ENCODE measurements at regions not wholly inside any gene's neighbourhood (a gene's known extent, or its start where the extent isn't known, plus 50 kb on each side); places are given as distances from the start of the nearest gene placed in this dataset.

DNA sequence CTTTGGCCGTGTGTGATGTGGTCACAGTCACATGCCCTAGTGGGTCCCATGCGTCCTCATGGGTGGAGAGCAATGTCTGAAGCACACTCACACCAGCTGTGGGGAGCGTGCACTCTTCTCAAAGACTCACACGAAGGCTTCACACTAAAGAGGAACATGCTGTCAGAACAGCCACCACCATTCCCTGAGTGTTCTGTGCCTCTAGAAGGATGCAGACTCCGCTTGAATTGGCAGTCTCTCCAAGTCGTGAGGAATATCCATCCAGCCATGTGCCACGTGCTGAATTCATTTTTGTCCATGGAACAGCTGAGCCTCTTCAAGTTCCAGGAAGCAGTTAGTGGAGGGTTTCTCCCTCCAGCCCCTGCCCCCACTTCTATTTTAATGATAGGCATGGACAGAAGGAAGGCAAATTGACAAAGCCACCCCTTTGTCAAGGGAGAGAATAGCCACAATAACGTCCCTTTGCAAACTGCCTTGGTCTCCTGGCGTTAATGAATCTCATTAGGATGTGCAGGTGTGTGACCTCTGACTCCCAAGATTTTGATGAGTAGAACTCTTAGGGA, 464.3 kb upstream of the ID2 start:
- no peak overlapping the region for H3K27ac ChIP-seq
- ATAC-seq (ENCODE audit: insufficient number of reproducible peaks, low FRiP score, low read depth): no peak
- no peaks in the 10 kb centered on the region for H3K27me3 ChIP-seq (replicated peaks; ENCODE audit: insufficient read depth)

DNA sequence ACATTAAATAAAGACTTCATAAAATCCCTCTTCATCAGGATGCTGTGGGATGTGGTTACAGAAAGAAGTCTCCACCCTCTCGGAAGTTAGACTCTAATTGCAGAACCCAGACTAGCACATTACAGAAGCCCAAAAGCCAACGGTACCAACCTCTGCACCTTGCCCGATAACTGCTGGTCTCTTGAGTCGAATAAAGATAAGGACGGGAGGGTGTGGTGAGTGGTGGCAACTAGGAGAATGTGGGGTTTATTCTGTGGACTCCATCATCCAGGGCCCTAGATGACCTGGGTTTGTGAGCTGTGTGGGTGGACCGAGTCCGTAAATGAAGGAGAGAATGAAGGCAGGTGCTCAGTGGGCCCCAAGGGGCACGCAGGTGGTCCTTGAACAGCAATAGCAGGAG, 462.8 kb upstream of the ID2 start:
- DNase-seq (ENCODE audit: low spot score): no peak
- H3K27ac ChIP-seq: peak overlapping the region in 1 of 2 donors; percentile 78
- no peak for ATAC-seq (ENCODE audit: insufficient number of reproducible peaks, low FRiP score, low read depth)

More for the DNA sequence above, 464.3 kb upstream of the ID2 start:
- no peaks in the 10 kb centered on the region for H3K36me3 ChIP-seq
- H3K9me3 ChIP-seq: no peaks in the 10 kb centered on the region
- DNase-seq (ENCODE audit: low spot score): no peak
- H3K4me3 ChIP-seq: no peak overlapping the region
- TF ChIP-seq, protein P1, sequence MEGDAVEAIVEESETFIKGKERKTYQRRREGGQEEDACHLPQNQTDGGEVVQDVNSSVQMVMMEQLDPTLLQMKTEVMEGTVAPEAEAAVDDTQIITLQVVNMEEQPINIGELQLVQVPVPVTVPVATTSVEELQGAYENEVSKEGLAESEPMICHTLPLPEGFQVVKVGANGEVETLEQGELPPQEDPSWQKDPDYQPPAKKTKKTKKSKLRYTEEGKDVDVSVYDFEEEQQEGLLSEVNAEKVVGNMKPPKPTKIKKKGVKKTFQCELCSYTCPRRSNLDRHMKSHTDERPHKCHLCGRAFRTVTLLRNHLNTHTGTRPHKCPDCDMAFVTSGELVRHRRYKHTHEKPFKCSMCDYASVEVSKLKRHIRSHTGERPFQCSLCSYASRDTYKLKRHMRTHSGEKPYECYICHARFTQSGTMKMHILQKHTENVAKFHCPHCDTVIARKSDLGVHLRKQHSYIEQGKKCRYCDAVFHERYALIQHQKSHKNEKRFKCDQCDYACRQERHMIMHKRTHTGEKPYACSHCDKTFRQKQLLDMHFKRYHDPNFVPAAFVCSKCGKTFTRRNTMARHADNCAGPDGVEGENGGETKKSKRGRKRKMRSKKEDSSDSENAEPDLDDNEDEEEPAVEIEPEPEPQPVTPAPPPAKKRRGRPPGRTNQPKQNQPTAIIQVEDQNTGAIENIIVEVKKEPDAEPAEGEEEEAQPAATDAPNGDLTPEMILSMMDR (IDR thresholded peaks at IDR 0.05): no peak
- peaks cover 11 to 33% of the 10 kb centered on the region in 2 donors for H3K4me1 ChIP-seq (ENCODE audit: control insufficient read depth in 1 of 2, low read depth in 2 of 2)

DNA sequence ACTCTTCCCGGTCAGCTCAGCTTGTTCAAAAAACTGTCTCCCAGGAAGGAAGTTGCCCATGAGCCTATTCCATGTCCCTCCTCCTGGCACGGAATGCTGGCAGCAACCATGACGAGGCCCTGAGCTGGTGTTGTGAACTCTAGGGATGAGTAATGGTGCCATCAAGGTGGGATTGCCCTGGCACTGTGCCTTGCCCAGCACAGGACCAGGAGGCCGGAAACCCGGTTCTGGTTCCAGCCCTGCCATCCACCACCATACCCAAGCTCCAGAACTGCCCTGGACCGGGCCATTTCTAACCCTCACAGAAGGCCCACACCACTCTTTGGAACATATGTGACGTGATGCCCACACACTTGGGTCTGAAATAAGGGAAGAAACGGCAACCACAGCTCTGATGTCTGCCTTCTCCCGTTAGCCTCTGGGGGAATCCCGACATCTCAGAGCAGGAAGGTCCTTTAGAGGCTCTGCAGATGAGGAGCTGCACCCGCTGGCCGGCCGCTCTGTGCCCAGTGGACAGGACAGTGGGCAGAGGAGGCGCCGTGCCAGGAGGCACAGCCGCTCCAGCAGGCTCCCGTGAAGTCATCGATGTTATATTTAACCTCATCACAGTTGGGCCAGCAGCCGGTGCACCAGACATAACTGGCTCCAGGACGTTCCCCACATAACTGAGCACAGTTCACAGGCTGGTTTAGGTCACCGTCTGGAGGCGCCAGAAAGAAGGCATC, 462.1 kb upstream of the ID2 start:
- H3K9me3 ChIP-seq: no peaks in the 10 kb centered on the region
- no peaks in the 10 kb centered on the region for H3K36me3 ChIP-seq
- H3K4me3 ChIP-seq: peak overlapping the region; percentile 13
- no peaks in the 10 kb centered on the region for H3K27me3 ChIP-seq (replicated peaks; ENCODE audit: insufficient read depth)
- DNase-seq (ENCODE audit: low spot score) (peak; percentile 62), ATAC-seq (ENCODE audit: insufficient number of reproducible peaks, low FRiP score, low read depth) (peak; percentile 57)
- TF ChIP-seq, protein P1 (IDR thresholded peaks at IDR 0.05): peak; percentile 43
- peak overlapping the region; percentile 58 to 78 for H3K27ac ChIP-seq
- H3K4me1 ChIP-seq (ENCODE audit: control insufficient read depth in 1 of 2, low read depth in 2 of 2): peaks cover 11 to 33% of the 10 kb centered on the region in 2 donors

More for the DNA sequence above, 462.8 kb upstream of the ID2 start:
- H3K4me1 ChIP-seq (ENCODE audit: control insufficient read depth in 1 of 2, low read depth in 2 of 2): peaks cover 11 to 33% of the 10 kb centered on the region in 2 donors
- no peaks in the 10 kb centered on the region for H3K27me3 ChIP-seq (replicated peaks; ENCODE audit: insufficient read depth)
- TF ChIP-seq, protein P1 (IDR thresholded peaks at IDR 0.05): no peak
- H3K4me3 ChIP-seq: no peak overlapping the region
- no peaks in the 10 kb centered on the region for H3K9me3 ChIP-seq
- no peaks in the 10 kb centered on the region for H3K36me3 ChIP-seq

GRCh38 chr2:8222979-8223694, 458.7 kb upstream of the ID2 start:
- no peak overlapping the region for H3K27ac ChIP-seq
- no peaks in the 10 kb centered on the region for H3K9me3 ChIP-seq
- ATAC-seq (ENCODE audit: insufficient number of reproducible peaks, low FRiP score, low read depth) (no peak), DNase-seq (ENCODE audit: low spot score) (no peak)
- peaks cover 4 to 22% of the 10 kb centered on the region in 2 donors for H3K4me1 ChIP-seq (ENCODE audit: control insufficient read depth in 1 of 2, low read depth in 2 of 2)
- H3K27me3 ChIP-seq (replicated peaks; ENCODE audit: insufficient read depth): no peaks in the 10 kb centered on the region
- TF ChIP-seq, protein P1 (IDR thresholded peaks at IDR 0.05): no peak
- no peak overlapping the region for H3K4me3 ChIP-seq
- no peaks in the 10 kb centered on the region for H3K36me3 ChIP-seq

GRCh38 chr2:8223695-8224346, 458.0 kb upstream of the ID2 start:
- no peaks in the 10 kb centered on the region for H3K27me3 ChIP-seq (replicated peaks; ENCODE audit: insufficient read depth)
- no peak for ATAC-seq (ENCODE audit: insufficient number of reproducible peaks, low FRiP score, low read depth)
- no peak for DNase-seq (ENCODE audit: low spot score)
- TF ChIP-seq, protein P1 (IDR thresholded peaks at IDR 0.05): no peak
- H3K27ac ChIP-seq: no peak overlapping the region
- H3K4me1 ChIP-seq (ENCODE audit: control insufficient read depth in 1 of 2, low read depth in 2 of 2): peaks cover 4 to 22% of the 10 kb centered on the region in 2 donors
- no peak overlapping the region for H3K4me3 ChIP-seq
- H3K36me3 ChIP-seq: no peaks in the 10 kb centered on the region
- no peaks in the 10 kb centered on the region for H3K9me3 ChIP-seq

All from thoracic aorta (tissue), 2 donors.